GM12878 (cell line): ENCODE measurements at regions not wholly inside any gene's neighbourhood (a gene's known extent, or its start where the extent isn't known, plus 50 kb on each side); places are given as distances from the start of the nearest gene placed in this dataset.

Experiments used
- CREM ChIP-seq: IDR thresholded peaks from 2 replicates; pipeline ENCODE4 v1.6.1; 2014; ENCODE audit warnings: antibody characterized with exemption, low read depth
- GATAD2B ChIP-seq: fragments of 450-650 bp; conservative IDR thresholded peaks from 2 replicates; pipeline ENCODE4 v1.6.1; 2017; ENCODE audit warnings: low read depth, mild to moderate bottlenecking, moderate library complexity
- IKZF2 ChIP-seq, 2 experiments: fragments of 450-650 bp; IDR thresholded peaks; 2 replicates each; pipeline ENCODE4 v1.6.1; 2017; ENCODE audit warnings: mild to moderate bottlenecking in 2 of 2, moderate library complexity in 2 of 2
- NFXL1 ChIP-seq: fragments of 450-650 bp; IDR thresholded peaks from 2 replicates; pipeline ENCODE4 v1.6.1; 2017; ENCODE audit warnings: antibody characterized with exemption, mild to moderate bottlenecking, borderline replicate concordance
- NR2F1 ChIP-seq: fragments of 450-650 bp; conservative IDR thresholded peaks from 2 replicates; pipeline ENCODE4 v1.6.1; 2017; ENCODE audit warnings: mild to moderate bottlenecking
- ZNF384 ChIP-seq: IDR thresholded peaks from 2 replicates; pipeline ENCODE4 v1.6.1; 2012; ENCODE audit warnings: low read depth, mild to moderate bottlenecking, low read length, improper control_type of control experiment, borderline replicate concordance
- TF ChIP-seq, protein P1 (sequence below): fragments of 450-650 bp; IDR thresholded peaks from 2 replicates; pipeline ENCODE4 v1.6.1; 2016; ENCODE audit warnings: mild to moderate bottlenecking, moderate library complexity, borderline replicate concordance
- TF ChIP-seq, protein P2 (sequence below): fragments of 450-650 bp; IDR thresholded peaks from 2 replicates; pipeline ENCODE4 v1.6.1; 2017; ENCODE audit warnings: mild to moderate bottlenecking, low read depth, inconsistent platforms; ENCODE audit not compliant: poor library complexity, severe bottlenecking
- TF ChIP-seq, protein P3 (sequence below): fragments of 450-650 bp; formaldehyde crosslinking; IDR thresholded peaks from 2 replicates; pipeline ENCODE4 v1.5.0; 2022; ENCODE audit warnings: mild to moderate bottlenecking, missing genetic modification characterization

DNA sequence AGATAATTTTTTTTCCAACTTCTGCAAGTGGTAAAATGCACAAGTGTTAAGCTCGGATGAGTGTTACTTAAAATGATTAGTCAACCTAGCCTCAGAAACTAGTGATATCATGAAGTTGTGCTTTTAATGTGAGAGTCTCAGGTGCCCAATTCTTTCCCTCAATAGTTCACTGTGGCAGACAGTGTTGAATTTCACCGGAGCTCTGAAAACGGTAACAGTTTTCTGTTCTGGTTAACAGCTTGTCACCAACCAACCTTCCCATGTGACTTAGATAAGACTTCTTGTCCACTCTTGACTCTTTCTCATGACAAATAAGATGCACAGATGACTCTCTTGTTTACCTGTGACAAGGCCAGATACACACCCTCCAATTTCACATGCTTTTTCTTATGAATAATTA, 125.5 kb downstream of the OSTF1 start (continued):
- TF ChIP-seq, protein P1, sequence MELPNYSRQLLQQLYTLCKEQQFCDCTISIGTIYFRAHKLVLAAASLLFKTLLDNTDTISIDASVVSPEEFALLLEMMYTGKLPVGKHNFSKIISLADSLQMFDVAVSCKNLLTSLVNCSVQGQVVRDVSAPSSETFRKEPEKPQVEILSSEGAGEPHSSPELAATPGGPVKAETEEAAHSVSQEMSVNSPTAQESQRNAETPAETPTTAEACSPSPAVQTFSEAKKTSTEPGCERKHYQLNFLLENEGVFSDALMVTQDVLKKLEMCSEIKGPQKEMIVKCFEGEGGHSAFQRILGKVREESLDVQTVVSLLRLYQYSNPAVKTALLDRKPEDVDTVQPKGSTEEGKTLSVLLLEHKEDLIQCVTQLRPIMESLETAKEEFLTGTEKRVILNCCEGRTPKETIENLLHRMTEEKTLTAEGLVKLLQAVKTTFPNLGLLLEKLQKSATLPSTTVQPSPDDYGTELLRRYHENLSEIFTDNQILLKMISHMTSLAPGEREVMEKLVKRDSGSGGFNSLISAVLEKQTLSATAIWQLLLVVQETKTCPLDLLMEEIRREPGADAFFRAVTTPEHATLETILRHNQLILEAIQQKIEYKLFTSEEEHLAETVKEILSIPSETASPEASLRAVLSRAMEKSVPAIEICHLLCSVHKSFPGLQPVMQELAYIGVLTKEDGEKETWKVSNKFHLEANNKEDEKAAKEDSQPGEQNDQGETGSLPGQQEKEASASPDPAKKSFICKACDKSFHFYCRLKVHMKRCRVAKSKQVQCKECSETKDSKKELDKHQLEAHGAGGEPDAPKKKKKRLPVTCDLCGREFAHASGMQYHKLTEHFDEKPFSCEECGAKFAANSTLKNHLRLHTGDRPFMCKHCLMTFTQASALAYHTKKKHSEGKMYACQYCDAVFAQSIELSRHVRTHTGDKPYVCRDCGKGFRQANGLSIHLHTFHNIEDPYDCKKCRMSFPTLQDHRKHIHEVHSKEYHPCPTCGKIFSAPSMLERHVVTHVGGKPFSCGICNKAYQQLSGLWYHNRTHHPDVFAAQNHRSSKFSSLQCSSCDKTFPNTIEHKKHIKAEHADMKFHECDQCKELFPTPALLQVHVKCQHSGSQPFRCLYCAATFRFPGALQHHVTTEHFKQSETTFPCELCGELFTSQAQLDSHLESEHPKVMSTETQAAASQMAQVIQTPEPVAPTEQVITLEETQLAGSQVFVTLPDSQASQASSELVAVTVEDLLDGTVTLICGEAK: no peak
- TF ChIP-seq NR2F1: no peak
- no peak for TF ChIP-seq ZNF384
- TF ChIP-seq, protein P2, sequence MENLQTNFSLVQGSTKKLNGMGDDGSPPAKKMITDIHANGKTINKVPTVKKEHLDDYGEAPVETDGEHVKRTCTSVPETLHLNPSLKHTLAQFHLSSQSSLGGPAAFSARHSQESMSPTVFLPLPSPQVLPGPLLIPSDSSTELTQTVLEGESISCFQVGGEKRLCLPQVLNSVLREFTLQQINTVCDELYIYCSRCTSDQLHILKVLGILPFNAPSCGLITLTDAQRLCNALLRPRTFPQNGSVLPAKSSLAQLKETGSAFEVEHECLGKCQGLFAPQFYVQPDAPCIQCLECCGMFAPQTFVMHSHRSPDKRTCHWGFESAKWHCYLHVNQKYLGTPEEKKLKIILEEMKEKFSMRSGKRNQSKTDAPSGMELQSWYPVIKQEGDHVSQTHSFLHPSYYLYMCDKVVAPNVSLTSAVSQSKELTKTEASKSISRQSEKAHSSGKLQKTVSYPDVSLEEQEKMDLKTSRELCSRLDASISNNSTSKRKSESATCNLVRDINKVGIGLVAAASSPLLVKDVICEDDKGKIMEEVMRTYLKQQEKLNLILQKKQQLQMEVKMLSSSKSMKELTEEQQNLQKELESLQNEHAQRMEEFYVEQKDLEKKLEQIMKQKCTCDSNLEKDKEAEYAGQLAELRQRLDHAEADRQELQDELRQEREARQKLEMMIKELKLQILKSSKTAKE: no peak
- no peak for TF ChIP-seq NFXL1
- TF ChIP-seq CREM: no peak
- TF ChIP-seq GATAD2B: no peak
- TF ChIP-seq, protein P3, sequence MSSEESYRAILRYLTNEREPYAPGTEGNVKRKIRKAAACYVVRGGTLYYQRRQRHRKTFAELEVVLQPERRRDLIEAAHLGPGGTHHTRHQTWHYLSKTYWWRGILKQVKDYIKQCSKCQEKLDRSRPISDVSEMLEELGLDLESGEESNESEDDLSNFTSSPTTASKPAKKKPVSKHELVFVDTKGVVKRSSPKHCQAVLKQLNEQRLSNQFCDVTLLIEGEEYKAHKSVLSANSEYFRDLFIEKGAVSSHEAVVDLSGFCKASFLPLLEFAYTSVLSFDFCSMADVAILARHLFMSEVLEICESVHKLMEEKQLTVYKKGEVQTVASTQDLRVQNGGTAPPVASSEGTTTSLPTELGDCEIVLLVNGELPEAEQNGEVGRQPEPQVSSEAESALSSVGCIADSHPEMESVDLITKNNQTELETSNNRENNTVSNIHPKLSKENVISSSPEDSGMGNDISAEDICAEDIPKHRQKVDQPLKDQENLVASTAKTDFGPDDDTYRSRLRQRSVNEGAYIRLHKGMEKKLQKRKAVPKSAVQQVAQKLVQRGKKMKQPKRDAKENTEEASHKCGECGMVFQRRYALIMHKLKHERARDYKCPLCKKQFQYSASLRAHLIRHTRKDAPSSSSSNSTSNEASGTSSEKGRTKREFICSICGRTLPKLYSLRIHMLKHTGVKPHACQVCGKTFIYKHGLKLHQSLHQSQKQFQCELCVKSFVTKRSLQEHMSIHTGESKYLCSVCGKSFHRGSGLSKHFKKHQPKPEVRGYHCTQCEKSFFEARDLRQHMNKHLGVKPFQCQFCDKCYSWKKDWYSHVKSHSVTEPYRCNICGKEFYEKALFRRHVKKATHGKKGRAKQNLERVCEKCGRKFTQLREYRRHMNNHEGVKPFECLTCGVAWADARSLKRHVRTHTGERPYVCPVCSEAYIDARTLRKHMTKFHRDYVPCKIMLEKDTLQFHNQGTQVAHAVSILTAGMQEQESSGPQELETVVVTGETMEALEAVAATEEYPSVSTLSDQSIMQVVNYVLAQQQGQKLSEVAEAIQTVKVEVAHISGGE (CRISPR knock-in tag): no peak
- no peak for TF ChIP-seq IKZF2 (IDR thresholded peaks at IDR 0.05)
